ENCODE measurements at regions not wholly inside any gene's neighbourhood (a gene's known extent, or its start where the extent isn't known, plus 50 kb on each side); places are given as distances from the start of the nearest gene placed in this dataset.
"Not testable (repeated sequence)": the region's sequence is repeated elsewhere in the genome, so short reads cannot be mapped to it uniquely, and the experiment has no call there.

- DNase-seq (ENCODE audit: low read depth in 4 of 4, low spot score in 2 of 4): no peak
Measured at GRCh38 chr2:225748609-225749008, 349.1 kb downstream of the NYAP2 start.

DNA sequence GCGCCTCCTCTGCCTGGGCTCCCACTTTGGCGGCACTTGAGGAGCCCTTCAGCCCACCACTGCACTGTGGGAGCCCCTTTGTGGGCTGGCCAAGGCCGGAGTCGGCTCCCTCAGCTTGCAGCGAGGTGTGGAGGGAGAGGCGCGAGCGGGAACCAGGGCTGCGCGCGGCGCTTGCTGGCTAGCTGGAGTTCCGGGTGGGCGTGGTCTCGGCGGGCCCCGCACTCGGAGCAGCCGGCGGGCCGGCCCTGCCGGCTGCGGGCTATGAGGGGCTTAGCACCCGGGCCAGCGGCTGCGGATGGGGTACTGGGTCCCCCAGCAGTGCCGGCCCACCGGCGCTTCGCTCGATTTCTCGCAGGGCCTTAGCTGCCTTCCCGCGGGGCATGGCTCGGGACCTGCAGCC is 344.5 kb downstream of the NYAP2 start:
- DNase-seq (ENCODE audit: low read depth in 4 of 4, low spot score in 2 of 4): not testable (repeated sequence)

- DNase-seq (ENCODE audit: low read depth in 4 of 4, low spot score in 2 of 4): no peak
Measured at GRCh38 chr2:225742487-225742886, 343.0 kb downstream of the NYAP2 start.

GRCh38 chr2:225740086-225740485 is 340.6 kb downstream of the NYAP2 start:
- DNase-seq (ENCODE audit: low read depth in 4 of 4, low spot score in 2 of 4): no peak

DNA sequence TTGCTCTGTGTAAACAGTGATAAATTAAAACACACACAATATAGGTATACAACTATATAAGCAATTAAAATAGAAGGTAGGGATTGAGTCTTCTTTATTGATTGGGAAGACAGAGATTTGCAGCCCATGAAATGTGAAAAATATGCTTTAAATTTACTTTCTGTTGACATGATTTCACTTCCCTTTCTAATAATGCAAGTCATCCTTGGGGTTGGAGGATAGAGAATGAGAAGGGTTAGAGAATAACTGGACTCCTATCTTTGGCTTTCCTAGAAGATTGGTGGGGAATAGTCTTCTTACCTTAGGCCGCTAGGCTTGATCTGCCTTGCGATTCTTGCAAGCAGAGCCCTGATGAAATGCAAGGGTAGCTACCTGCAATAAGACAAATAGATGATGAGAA is 339.8 kb downstream of the NYAP2 start:
- no peak for DNase-seq (ENCODE audit: low read depth in 4 of 4, low spot score in 2 of 4)

DNA sequence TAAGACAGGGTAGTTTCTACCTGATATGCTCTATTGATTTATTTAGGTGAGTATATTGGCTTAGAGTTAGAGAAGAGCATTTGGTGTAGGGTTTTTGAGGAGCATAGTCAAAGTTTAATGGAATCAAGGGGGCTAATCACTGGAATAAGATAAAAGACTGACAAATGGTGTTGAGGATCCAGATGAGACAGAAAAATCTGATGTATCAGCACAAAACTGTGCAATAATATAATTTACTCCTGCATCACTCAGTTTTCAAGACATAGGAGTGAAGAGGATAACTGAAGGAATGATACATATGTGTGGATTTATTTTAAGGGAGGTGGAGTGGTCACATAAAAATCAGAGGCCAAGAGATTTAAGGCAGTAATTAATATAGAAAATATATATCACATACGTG is 339.2 kb downstream of the NYAP2 start:
- DNase-seq (ENCODE audit: low read depth in 4 of 4, low spot score in 2 of 4): no peak

DNA sequence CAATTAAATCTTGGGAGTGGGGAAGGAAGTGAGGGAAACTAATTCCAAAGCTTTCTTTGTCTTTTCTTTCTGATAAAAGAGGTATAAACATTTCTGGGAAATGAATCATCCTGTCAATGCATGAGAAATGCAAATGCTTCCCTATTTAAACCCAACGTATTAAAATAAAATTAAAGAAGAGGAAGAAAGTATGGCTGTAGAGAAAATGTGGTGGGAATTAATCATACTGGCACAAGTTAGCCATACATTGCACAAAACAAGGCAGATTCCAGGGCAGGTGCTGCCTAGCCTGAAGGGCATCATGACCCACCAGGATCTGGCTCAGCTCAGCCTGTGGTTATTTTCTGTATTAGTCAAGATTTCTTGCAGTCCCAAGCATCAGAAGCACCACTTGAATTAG is 338.0 kb downstream of the NYAP2 start:
- DNase-seq (ENCODE audit: low read depth in 4 of 4, low spot score in 2 of 4): no peak

GRCh38 chr2:225735844-225736243 is 336.3 kb downstream of the NYAP2 start:
- peak in 1 of 4 donors; percentile 6 for DNase-seq (ENCODE audit: low read depth in 4 of 4, low spot score in 2 of 4)

DNA sequence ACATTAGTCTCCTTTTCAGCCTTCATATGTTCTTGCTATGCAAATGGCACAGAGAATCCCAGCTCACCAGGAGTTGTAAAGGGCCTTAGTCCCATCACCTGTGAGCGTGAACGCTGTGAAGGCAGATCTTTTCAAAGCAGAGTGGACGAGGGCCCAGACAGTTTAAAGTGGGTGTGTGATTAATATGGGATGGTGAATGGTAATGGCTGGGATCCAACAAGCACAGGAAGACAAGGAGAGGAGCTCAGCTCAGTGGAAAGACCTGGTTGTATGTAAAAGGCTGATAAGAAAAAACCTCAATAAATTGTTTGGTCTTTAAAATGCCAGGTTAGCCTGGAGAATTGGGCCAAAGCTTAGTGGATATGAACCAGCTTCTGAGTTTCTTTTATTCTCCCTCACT is 326.2 kb downstream of the NYAP2 start:
- no peak for DNase-seq (ENCODE audit: low read depth in 4 of 4, low spot score in 2 of 4)

All from left renal cortex interstitium (tissue), 4 donors.